ENCODE measurements at regions not wholly inside any gene's neighbourhood (a gene's known extent, or its start where the extent isn't known, plus 50 kb on each side); places are given as distances from the start of the nearest gene placed in this dataset.

DNA sequence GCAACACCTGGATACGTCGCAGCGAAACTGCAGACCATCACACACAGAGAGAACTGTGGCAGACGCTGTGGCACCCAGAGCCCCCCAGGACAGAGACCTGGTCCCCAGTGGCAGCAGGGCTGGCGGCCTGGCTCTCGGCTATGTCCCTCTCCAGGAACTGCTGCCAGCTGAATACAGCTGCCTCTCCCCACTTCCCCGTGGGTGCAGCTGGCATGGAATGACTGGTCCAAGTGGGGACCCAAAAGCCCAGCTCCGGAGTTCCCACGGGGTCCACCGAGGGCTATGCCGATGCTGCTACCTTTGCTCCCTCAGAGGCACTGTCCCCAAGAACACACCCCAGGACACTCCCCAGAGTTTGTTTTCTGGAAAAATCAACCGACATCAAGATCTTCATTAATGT, 67.8 kb upstream of the GATA2 start:
- no TSS peak for BruUV-seq (replicated peaks)
- no peaks in the 10 kb centered on the region for H4K20me1 ChIP-seq (ENCODE audit: low read length)
- H3F3A ChIP-seq (ENCODE audit: low read length, unreplicated experiment), result no peaks in the 10 kb centered on the region
- no peak for DNase-seq
- TF ChIP-seq, protein P1, sequence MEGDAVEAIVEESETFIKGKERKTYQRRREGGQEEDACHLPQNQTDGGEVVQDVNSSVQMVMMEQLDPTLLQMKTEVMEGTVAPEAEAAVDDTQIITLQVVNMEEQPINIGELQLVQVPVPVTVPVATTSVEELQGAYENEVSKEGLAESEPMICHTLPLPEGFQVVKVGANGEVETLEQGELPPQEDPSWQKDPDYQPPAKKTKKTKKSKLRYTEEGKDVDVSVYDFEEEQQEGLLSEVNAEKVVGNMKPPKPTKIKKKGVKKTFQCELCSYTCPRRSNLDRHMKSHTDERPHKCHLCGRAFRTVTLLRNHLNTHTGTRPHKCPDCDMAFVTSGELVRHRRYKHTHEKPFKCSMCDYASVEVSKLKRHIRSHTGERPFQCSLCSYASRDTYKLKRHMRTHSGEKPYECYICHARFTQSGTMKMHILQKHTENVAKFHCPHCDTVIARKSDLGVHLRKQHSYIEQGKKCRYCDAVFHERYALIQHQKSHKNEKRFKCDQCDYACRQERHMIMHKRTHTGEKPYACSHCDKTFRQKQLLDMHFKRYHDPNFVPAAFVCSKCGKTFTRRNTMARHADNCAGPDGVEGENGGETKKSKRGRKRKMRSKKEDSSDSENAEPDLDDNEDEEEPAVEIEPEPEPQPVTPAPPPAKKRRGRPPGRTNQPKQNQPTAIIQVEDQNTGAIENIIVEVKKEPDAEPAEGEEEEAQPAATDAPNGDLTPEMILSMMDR (conservative IDR thresholded peaks at IDR 0.05; ENCODE audit: low read depth, low read length), result no peak
- intact Hi-C loops (cut with micrococcal nuclease), result no loop called here
- no peaks in the 10 kb centered on the region for H3K27me3 ChIP-seq (ENCODE audit: low read length)
- ChIA-PET POLR2A (ENCODE audit: unreplicated experiment) (no interaction called here), CTCF (no interaction called here)
- H3K4me1 ChIP-seq (ENCODE audit: insufficient read depth, low read length), result peaks cover 9% of the 10 kb centered on the region
- H3K36me3 ChIP-seq (ENCODE audit: low read depth, low read length), result no peaks in the 10 kb centered on the region
- H3K9me2 ChIP-seq (replicated peaks; ENCODE audit: low read length), result no peaks in the 10 kb centered on the region
- no peak overlapping the region for H3K4me2 ChIP-seq (ENCODE audit: low read length)
- H3K27ac ChIP-seq (ENCODE audit: low read length), result no peak overlapping the region
- H3K9ac ChIP-seq (ENCODE audit: low read length), result no peak overlapping the region
- no peaks in the 10 kb centered on the region for H3K9me3 ChIP-seq (ENCODE audit: low read length)
- no peak overlapping the region for H2AFZ ChIP-seq (ENCODE audit: low read length)
- H3K4me3 ChIP-seq (ENCODE audit: low read length), result no peak overlapping the region
- no peak for ATAC-seq
- H3K79me2 ChIP-seq (ENCODE audit: low read length), result no peaks in the 10 kb centered on the region

- Histone ChIP-seq H3K36me3 (ENCODE audit: low read depth, low read length) (no peaks in the 10 kb centered on the region), H3K4me2 (ENCODE audit: low read length) (peak overlapping the region; percentile 67), H3K9me2 (replicated peaks; ENCODE audit: low read length) (no peaks in the 10 kb centered on the region), H3K79me2 (ENCODE audit: low read length) (no peaks in the 10 kb centered on the region), H4K20me1 (ENCODE audit: low read length) (no peaks in the 10 kb centered on the region), H2AFZ (ENCODE audit: low read length) (peak overlapping the region; percentile 68; the same call in 1 of the 2 replicates), H3F3A (ENCODE audit: low read length, unreplicated experiment) (no peaks in the 10 kb centered on the region), H3K9ac (ENCODE audit: low read length) (no peak overlapping the region), H3K4me3 (ENCODE audit: low read length) (no peak overlapping the region), H3K4me1 (ENCODE audit: insufficient read depth, low read length) (peaks cover 9% of the 10 kb centered on the region), H3K9me3 (ENCODE audit: low read length) (no peaks in the 10 kb centered on the region), H3K27ac (ENCODE audit: low read length) (no peak overlapping the region), H3K27me3 (ENCODE audit: low read length) (no peaks in the 10 kb centered on the region)
- CTCF ChIA-PET, result no interaction called here
- POLR2A ChIA-PET (ENCODE audit: unreplicated experiment), result no interaction called here
- DNase-seq (peak; percentile 71), ATAC-seq (peak; percentile 88)
- intact Hi-C loops (cut with micrococcal nuclease), result no loop called here
- no peak for TF ChIP-seq EZH2phosphoT487 (IDR thresholded peaks at IDR 0.05; ENCODE audit: borderline replicate concordance, low read length)
- TF ChIP-seq, protein P1 (conservative IDR thresholded peaks at IDR 0.05; ENCODE audit: low read depth, low read length), result no peak
- no peak for TF ChIP-seq EZH2 (IDR thresholded peaks at IDR 0.05; ENCODE audit: low read length, unreplicated experiment)
- no TSS peak for BruUV-seq (replicated peaks)
Measured at GRCh38 chr3:128559486-128560225, 66.7 kb upstream of the GATA2 start.

DNA sequence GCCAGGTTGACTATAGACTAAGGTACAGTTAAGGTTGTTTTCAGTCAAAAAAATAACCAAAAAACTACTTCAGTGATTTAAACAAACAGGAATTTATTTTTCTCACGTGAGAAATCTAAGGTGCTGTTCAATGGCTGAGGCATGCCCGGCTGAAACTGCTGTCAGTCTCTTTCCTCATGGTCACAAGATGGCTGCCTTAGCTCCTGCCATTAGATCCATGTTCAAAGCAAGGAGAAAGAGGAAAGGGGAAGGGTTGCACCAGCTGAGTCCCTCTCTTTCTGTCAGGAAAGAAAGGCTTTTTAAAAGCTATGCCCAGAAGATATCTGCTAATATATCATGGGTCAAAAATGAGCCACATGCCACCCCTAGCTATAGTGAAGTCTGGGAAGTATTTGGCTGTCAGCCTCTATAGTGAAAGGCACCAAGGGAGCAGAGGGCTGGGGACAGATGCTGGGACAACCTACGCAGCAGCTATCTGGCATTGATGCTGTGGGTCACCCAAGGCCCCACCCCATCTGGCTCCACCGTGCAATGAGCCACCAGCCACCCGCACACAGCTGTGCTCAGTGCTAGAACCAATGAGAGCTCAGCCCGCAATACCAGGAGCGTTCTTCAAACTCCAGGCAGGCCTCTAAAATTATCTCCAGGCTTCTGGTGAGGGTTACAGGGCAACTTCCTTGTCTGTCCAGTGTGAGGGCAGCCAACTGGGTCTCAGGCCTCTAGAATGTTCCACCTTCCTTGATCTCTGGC, 64.7 kb upstream of the GATA2 start:
- no peaks in the 10 kb centered on the region for H3K79me2 ChIP-seq (ENCODE audit: low read length)
- no peaks in the 10 kb centered on the region for H3K9me2 ChIP-seq (replicated peaks; ENCODE audit: low read length)
- ChIA-PET CTCF (no interaction called here), POLR2A (ENCODE audit: unreplicated experiment) (no interaction called here)
- no TSS peak for BruUV-seq (replicated peaks)
- H3K4me2 ChIP-seq (ENCODE audit: low read length), result no peak overlapping the region
- H3K27ac ChIP-seq (ENCODE audit: low read length), result no peak overlapping the region
- TF ChIP-seq, protein P1 (conservative IDR thresholded peaks at IDR 0.05; ENCODE audit: low read depth, low read length), result no peak
- TF ChIP-seq EZH2phosphoT487 (IDR thresholded peaks at IDR 0.05; ENCODE audit: borderline replicate concordance, low read length), result no peak
- no peak for TF ChIP-seq EZH2 (IDR thresholded peaks at IDR 0.05; ENCODE audit: low read length, unreplicated experiment)
- no peaks in the 10 kb centered on the region for H3K36me3 ChIP-seq (ENCODE audit: low read depth, low read length)
- no peak overlapping the region for H3K4me3 ChIP-seq (ENCODE audit: low read length)
- no peaks in the 10 kb centered on the region for H4K20me1 ChIP-seq (ENCODE audit: low read length)
- no peaks in the 10 kb centered on the region for H3K9me3 ChIP-seq (ENCODE audit: low read length)
- no peak overlapping the region for H2AFZ ChIP-seq (ENCODE audit: low read length)
- no peaks in the 10 kb centered on the region for H3F3A ChIP-seq (ENCODE audit: low read length, unreplicated experiment)
- H3K9ac ChIP-seq (ENCODE audit: low read length), result no peak overlapping the region
- no peaks in the 10 kb centered on the region for H3K27me3 ChIP-seq (ENCODE audit: low read length)
- ATAC-seq (no peak), DNase-seq (no peak)
- peaks cover 11% of the 10 kb centered on the region for H3K4me1 ChIP-seq (ENCODE audit: insufficient read depth, low read length)
- intact Hi-C loops (cut with micrococcal nuclease), result no loop called here
